Activated CD4-positive, alpha-beta T cell treated with anti-CD3 and anti-CD28 coated beads for 36 hours (primary cell): ENCODE measurements at regions not wholly inside any gene's neighbourhood (a gene's known extent, or its start where the extent isn't known, plus 50 kb on each side); places are given as distances from the start of the nearest gene placed in this dataset.
"Not testable (repeated sequence)": the region's sequence is repeated elsewhere in the genome, so short reads cannot be mapped to it uniquely, and the experiment has no call there.

ENCODE experiments used
- ATAC-seq: fragments of 200-7000 bp; cut with Tn5 transposase; one replicate; pipeline ENCODE4 v1.10.0; 2021; ENCODE audit warnings: mild to moderate bottlenecking, moderate library complexity
- CTCF ChIA-PET: fragments of 350-600 bp; sonication (Branson Sonifier 250); formaldehyde crosslinking; loops from one replicate; lab custom pipeline; 2021; ENCODE audit warnings: antibody characterized with exemption; lab: Charles Lee
- POLR2A ChIA-PET: fragments of 350-600 bp; sonication (Branson Sonifier 250); formaldehyde crosslinking; loops from one replicate; lab custom pipeline; 2021; ENCODE audit warnings: antibody characterized with exemption, inconsistent platforms; lab: Charles Lee
- DNase-seq: peaks from one replicate; pipeline ENCODE4 v3.0.0-alpha.2; 2020
- H3K27ac Mint-ChIP-seq: one replicate; pipeline ENCODE4 v1.8.0; 2021; ENCODE audit warnings: mixed read lengths
- H3K27me3 Mint-ChIP-seq: one replicate; pipeline ENCODE4 v1.8.0; 2021; ENCODE audit warnings: mixed read lengths
- H3K36me3 Mint-ChIP-seq: one replicate; pipeline ENCODE4 v1.8.0; 2021; ENCODE audit warnings: low read depth, mixed read lengths
- H3K4me1 Mint-ChIP-seq: one replicate; pipeline ENCODE4 v1.8.0; 2021; ENCODE audit warnings: mixed read lengths
- H3K4me3 Mint-ChIP-seq: one replicate; pipeline ENCODE4 v1.8.0; 2021; ENCODE audit warnings: mild to moderate bottlenecking, moderate library complexity, mixed read lengths
- H3K9me3 Mint-ChIP-seq: one replicate; pipeline ENCODE4 v1.8.0; 2021; ENCODE audit warnings: low read depth, mixed read lengths
- intact Hi-C, 2 experiments: fragments of 100-400 bp; cut with DNase I in 1 of 2; cut with micrococcal nuclease in 1 of 2; formaldehyde crosslinking; loops; one replicate each; pipeline versions ENCODE4 v1.14.2 to v1.15.1; 2022 to 2024; cut with DNase I, micrococcal nuclease

DNA sequence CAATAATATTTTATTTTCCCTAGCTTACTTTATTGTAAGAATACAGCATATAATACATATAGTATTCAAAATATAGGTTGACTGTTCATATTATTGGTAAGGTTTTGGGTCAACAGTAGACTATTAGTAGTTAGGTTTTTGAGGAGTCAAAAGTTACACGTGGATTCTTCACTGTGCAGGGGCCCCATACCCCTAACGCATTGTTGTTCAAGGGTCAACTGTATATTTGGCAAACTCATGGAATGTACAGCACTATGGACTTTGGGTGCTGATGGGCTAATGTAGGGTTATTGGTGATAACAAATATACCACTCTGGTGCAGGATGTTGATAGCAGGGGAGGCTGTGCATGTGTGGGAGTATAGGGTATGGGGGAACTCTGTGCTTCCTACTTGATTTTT is 397.2 kb downstream of the BCKDHB start:
- CTCF ChIA-PET: no interaction called here
- Mint-ChIP-seq H3K27me3 (peaks cover 2% of the 10 kb centered on the region), H3K4me1 (no peaks in the 10 kb centered on the region), H3K36me3 (no peaks in the 10 kb centered on the region), H3K27ac (no peak overlapping the region), H3K9me3 (no peaks in the 10 kb centered on the region), H3K4me3 (no peak overlapping the region)
- intact Hi-C loops: no loop called here
- ATAC-seq (no peak), DNase-seq (no peak)
- POLR2A ChIA-PET: no interaction called here

DNA sequence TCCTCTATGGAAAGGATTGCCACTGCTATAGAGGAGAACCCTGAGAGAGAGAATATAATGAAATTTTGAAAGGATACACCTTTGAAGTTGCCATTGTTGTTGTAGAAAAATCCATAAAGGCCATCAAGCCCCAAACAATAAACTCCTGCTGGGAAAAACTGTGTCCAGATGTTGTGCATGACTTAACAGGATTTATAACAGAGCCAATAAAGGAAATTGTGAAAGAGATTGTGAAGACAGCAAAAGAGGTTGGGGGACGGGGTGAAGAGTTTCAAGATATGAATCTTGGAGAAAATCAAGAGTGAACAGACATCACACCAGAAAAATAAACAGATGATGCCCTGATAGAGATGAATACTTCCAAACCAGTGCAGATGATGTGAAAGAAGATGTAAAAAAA is 396.4 kb downstream of the BCKDHB start:
- H3K36me3 Mint-ChIP-seq: no peaks in the 10 kb centered on the region
- H3K4me1 Mint-ChIP-seq: no peaks in the 10 kb centered on the region
- DNase-seq: no peak
- H3K27ac Mint-ChIP-seq: no peak overlapping the region
- ChIA-PET CTCF (no interaction called here), POLR2A (no interaction called here)
- intact Hi-C loops: no loop called here
- H3K27me3 Mint-ChIP-seq: peaks cover 7% of the 10 kb centered on the region
- no peak overlapping the region for H3K4me3 Mint-ChIP-seq
- H3K9me3 Mint-ChIP-seq: no peaks in the 10 kb centered on the region
- no peak for ATAC-seq

DNA sequence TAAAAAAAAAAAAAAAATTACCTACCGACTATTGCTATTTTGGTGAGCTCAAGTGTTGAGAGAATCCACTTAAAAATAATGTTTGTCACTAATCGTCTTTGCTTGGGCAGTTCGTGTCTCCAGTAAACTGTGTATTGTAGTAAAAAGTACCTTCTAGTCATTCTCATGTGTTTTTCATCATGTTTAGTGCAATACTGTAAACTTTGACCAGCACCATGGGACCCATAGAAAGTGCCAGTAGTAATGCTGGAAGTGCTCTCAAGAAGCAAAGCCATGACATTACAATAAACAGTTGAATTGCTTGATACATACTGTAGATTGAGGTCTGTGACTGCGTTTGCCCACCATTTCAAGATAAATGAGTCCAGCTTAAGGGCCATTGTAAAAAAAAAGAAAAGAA is 395.2 kb downstream of the BCKDHB start:
- ATAC-seq (no peak), DNase-seq (no peak)
- no peak overlapping the region for H3K27ac Mint-ChIP-seq

GRCh38 chr6:80497696-80498486 is 391.4 kb downstream of the BCKDHB start:
- H3K4me1 Mint-ChIP-seq, intact Hi-C loops, H3K9me3 Mint-ChIP-seq: not testable (repeated sequence)

More for the DNA sequence above, 395.2 kb downstream of the BCKDHB start:
- H3K36me3 Mint-ChIP-seq: no peaks in the 10 kb centered on the region
- intact Hi-C loops: no loop called here
- H3K4me3 Mint-ChIP-seq: no peak overlapping the region
- peaks cover 7% of the 10 kb centered on the region for H3K27me3 Mint-ChIP-seq
- no peaks in the 10 kb centered on the region for H3K9me3 Mint-ChIP-seq
- no peaks in the 10 kb centered on the region for H3K4me1 Mint-ChIP-seq
- POLR2A ChIA-PET: no interaction called here
- CTCF ChIA-PET: no interaction called here

GRCh38 chr6:80489911-80490635 is 383.6 kb downstream of the BCKDHB start:
- POLR2A ChIA-PET: no interaction called here
- ATAC-seq (no peak), DNase-seq (no peak)
- CTCF ChIA-PET: interaction anchor here (0.6 kb wide), 1 partner anchor 34 kb away, joined by 3 read pairs; no protein-coding TSS in a partner anchor
- Mint-ChIP-seq H3K27ac (no peak overlapping the region), H3K36me3 (no peaks in the 10 kb centered on the region), H3K4me1 (no peaks in the 10 kb centered on the region), H3K9me3 (no peaks in the 10 kb centered on the region), H3K4me3 (no peak overlapping the region), H3K27me3 (peaks cover 7% of the 10 kb centered on the region)
- intact Hi-C loops: no loop called here

More at GRCh38 chr6:80497696-80498486, 391.4 kb downstream of the BCKDHB start:
- POLR2A ChIA-PET, DNase-seq, H3K27ac Mint-ChIP-seq, CTCF ChIA-PET, H3K27me3 Mint-ChIP-seq, ATAC-seq, H3K4me3 Mint-ChIP-seq, H3K36me3 Mint-ChIP-seq: not testable (repeated sequence)

- Mint-ChIP-seq H3K4me1 (no peaks in the 10 kb centered on the region), H3K4me3 (no peak overlapping the region), H3K9me3 (no peaks in the 10 kb centered on the region), H3K27me3 (peaks cover 7% of the 10 kb centered on the region), H3K27ac (no peak overlapping the region), H3K36me3 (no peaks in the 10 kb centered on the region)
- intact Hi-C loops: no loop called here
- ChIA-PET CTCF (no interaction called here), POLR2A (no interaction called here)
- ATAC-seq (no peak), DNase-seq (no peak)
These were observed 381.7 kb downstream of the BCKDHB start for GRCh38 chr6:80488190-80488589.

- H3K36me3 Mint-ChIP-seq, H3K4me1 Mint-ChIP-seq, H3K27me3 Mint-ChIP-seq, ATAC-seq, CTCF ChIA-PET, H3K4me3 Mint-ChIP-seq, POLR2A ChIA-PET, intact Hi-C loops, DNase-seq, H3K27ac Mint-ChIP-seq, H3K9me3 Mint-ChIP-seq: not testable (repeated sequence)
These were observed 379.0 kb downstream of the BCKDHB start for GRCh38 chr6:80485494-80485893.

DNA sequence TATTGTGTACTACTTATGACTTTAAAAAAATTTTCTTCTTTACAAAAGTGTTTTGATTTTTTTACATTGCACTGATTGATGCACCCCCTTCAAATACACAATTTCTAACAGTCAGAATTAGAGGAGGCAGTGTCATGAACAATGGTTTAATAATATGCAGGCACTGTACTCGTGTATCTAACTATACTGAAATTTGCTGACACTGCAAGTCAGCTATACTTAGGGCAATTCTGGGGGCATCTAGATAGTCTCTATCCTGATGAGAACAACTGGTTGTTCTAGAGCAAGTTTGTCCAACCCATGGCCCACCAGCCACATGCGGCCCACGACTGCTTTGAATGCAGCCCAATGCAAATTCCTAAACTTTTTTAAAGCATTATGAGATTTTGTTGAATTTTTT is 375.6 kb downstream of the BCKDHB start:
- no peaks in the 10 kb centered on the region for H3K36me3 Mint-ChIP-seq
- no peak overlapping the region for H3K4me3 Mint-ChIP-seq
- no peak for ATAC-seq
- H3K27ac Mint-ChIP-seq: no peak overlapping the region
- intact Hi-C loops: no loop called here
- CTCF ChIA-PET: interaction anchor here (0.7 kb wide), 1 partner anchor 32 kb away, joined by 3 read pairs; no protein-coding TSS in a partner anchor
- peaks cover 2% of the 10 kb centered on the region for H3K27me3 Mint-ChIP-seq
- POLR2A ChIA-PET: no interaction called here
- no peaks in the 10 kb centered on the region for H3K9me3 Mint-ChIP-seq
- no peaks in the 10 kb centered on the region for H3K4me1 Mint-ChIP-seq
- DNase-seq: no peak

GRCh38 chr6:80480421-80481157 is 374.1 kb downstream of the BCKDHB start:
- POLR2A ChIA-PET: no interaction called here
- no peaks in the 10 kb centered on the region for H3K4me1 Mint-ChIP-seq
- CTCF ChIA-PET: no interaction called here
- no peaks in the 10 kb centered on the region for H3K27me3 Mint-ChIP-seq
- no peaks in the 10 kb centered on the region for H3K9me3 Mint-ChIP-seq
- ATAC-seq (no peak), DNase-seq (no peak)
- no peaks in the 10 kb centered on the region for H3K36me3 Mint-ChIP-seq
- no peak overlapping the region for H3K4me3 Mint-ChIP-seq
- H3K27ac Mint-ChIP-seq: no peak overlapping the region
- intact Hi-C loops: no loop called here

- intact Hi-C loops: no loop called here
- H3K9me3 Mint-ChIP-seq: no peaks in the 10 kb centered on the region
These were observed 371.6 kb downstream of the BCKDHB start for GRCh38 chr6:80478030-80478429.

DNA sequence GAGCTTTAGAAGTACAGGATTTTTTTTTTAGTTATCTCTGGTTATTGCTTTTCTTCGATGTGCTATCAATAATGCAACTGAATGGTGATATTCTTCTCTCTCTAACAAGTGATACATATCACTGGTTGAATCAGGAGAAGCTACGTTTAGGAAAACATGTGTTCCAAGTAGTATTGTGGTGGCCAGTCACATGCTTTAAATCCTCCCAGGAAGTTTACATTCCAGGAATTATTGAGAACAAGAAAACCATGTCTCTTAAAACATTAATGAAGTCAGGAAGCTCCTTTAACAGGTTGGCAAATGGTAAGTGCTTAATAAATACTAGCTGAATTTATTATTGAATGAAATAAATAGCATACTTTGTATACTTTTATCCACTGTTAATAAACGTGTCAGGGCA is 371.1 kb downstream of the BCKDHB start:
- H3K27ac Mint-ChIP-seq: no peak overlapping the region
- no peak for DNase-seq
- no peaks in the 10 kb centered on the region for H3K36me3 Mint-ChIP-seq
- no peaks in the 10 kb centered on the region for H3K27me3 Mint-ChIP-seq
- no peak for ATAC-seq
- POLR2A ChIA-PET: no interaction called here
- no peaks in the 10 kb centered on the region for H3K4me1 Mint-ChIP-seq
- intact Hi-C loops: no loop called here
- H3K4me3 Mint-ChIP-seq: no peak overlapping the region
- H3K9me3 Mint-ChIP-seq: no peaks in the 10 kb centered on the region
- CTCF ChIA-PET: no interaction called here

More at GRCh38 chr6:80478030-80478429, 371.6 kb downstream of the BCKDHB start:
- no peaks in the 10 kb centered on the region for H3K4me1 Mint-ChIP-seq
- ATAC-seq: no peak
- ChIA-PET CTCF (no interaction called here), POLR2A (no interaction called here)
- no peak overlapping the region for H3K4me3 Mint-ChIP-seq
- no peaks in the 10 kb centered on the region for H3K27me3 Mint-ChIP-seq
- no peak overlapping the region for H3K27ac Mint-ChIP-seq
- no peak for DNase-seq
- no peaks in the 10 kb centered on the region for H3K36me3 Mint-ChIP-seq
